IPS DF 4.7 (cell line): ENCODE measurements at regions not wholly inside any gene's neighbourhood (a gene's known extent, or its start where the extent isn't known, plus 50 kb on each side); places are given as distances from the start of the nearest gene placed in this dataset.
"Not testable (repeated sequence)": the region's sequence is repeated elsewhere in the genome, so short reads cannot be mapped to it uniquely, and the experiment has no call there.

ENCODE experiments used
- DNase-seq: peaks from one replicate; pipeline ENCODE4 v3.0.0-alpha.2; 2013; ENCODE audit warnings: low spot score; ENCODE audit errors: extremely low read depth

GRCh38 chr10:20512631-20513030, 384.5 kb downstream of the NEBL start:
- no peak for DNase-seq

- no peak for DNase-seq
These were observed 388.2 kb downstream of the NEBL start for GRCh38 chr10:20508921-20509320.

GRCh38 chr10:20502903-20503585, 394.1 kb downstream of the NEBL start:
- DNase-seq: no peak

- DNase-seq: no peak
These were observed 402.6 kb downstream of the NEBL start for GRCh38 chr10:20494474-20494873.

GRCh38 chr10:20492447-20492846, 404.7 kb downstream of the NEBL start:
- DNase-seq: no peak

- no peak for DNase-seq
These were observed 407.1 kb downstream of the NEBL start for GRCh38 chr10:20489961-20490360.

- DNase-seq: no peak
These were observed 410.3 kb downstream of the NEBL start for GRCh38 chr10:20486791-20487190.

GRCh38 chr10:20485554-20485953, 411.6 kb downstream of the NEBL start:
- DNase-seq: no peak

GRCh38 chr10:20481054-20481453, 416.1 kb downstream of the NEBL start:
- DNase-seq: no peak

- DNase-seq: not testable (repeated sequence)
These were observed 416.5 kb downstream of the NEBL start for GRCh38 chr10:20480575-20480974.

GRCh38 chr10:20474064-20474463, 423.0 kb downstream of the NEBL start:
- no peak for DNase-seq

GRCh38 chr10:20473023-20473760, 423.9 kb downstream of the NEBL start:
- no peak for DNase-seq

- DNase-seq: no peak
These were observed 430.4 kb downstream of the NEBL start for GRCh38 chr10:20466731-20467130.

GRCh38 chr10:20457649-20458048, 439.5 kb downstream of the NEBL start:
- DNase-seq: no peak

GRCh38 chr10:20455774-20456173, 441.3 kb downstream of the NEBL start:
- no peak for DNase-seq

- DNase-seq: no peak
These were observed 442.8 kb downstream of the NEBL start for GRCh38 chr10:20454331-20454730.

GRCh38 chr10:20446561-20447193, 450.4 kb downstream of the NEBL start:
- no peak for DNase-seq

- DNase-seq: no peak
These were observed 454.0 kb downstream of the NEBL start for GRCh38 chr10:20443094-20443493.

- DNase-seq: no peak
These were observed 467.4 kb downstream of the NEBL start for GRCh38 chr10:20429742-20430141.

- DNase-seq: no peak
These were observed 469.3 kb downstream of the NEBL start for GRCh38 chr10:20427821-20428220.

- no peak for DNase-seq
These were observed 478.8 kb downstream of the NEBL start for GRCh38 chr10:20418286-20418685.

GRCh38 chr10:20417791-20418190, 479.3 kb downstream of the NEBL start:
- DNase-seq: no peak

- DNase-seq: no peak
These were observed 481.4 kb downstream of the NEBL start for GRCh38 chr10:20415684-20416083.
